H1 (cell line): ENCODE measurements at regions not wholly inside any gene's neighbourhood (a gene's known extent, or its start where the extent isn't known, plus 50 kb on each side); places are given as distances from the start of the nearest gene placed in this dataset.

Experiments used
- CTCF ChIA-PET: fragments of 300-600 bp; sonication (Branson Sonifier 250); formaldehyde crosslinking; loops from one replicate; lab custom pipeline; 2021; ENCODE audit not compliant: partially characterized antibody; lab: Charles Lee
- POLR2A ChIA-PET: fragments of 300-600 bp; sonication (Branson Sonifier 250); formaldehyde crosslinking; loops from one replicate; lab custom pipeline; 2021; ENCODE audit warnings: inconsistent platforms; ENCODE audit not compliant: partially characterized antibody; lab: Charles Lee
- DNase-seq, 2 experiments: peaks; one replicate each; pipeline versions ENCODE4 v3.0.0 to v3.0.0-alpha.2; 2010 to 2022; ENCODE audit warnings: low spot score in 2 of 2, low read depth in 1 of 2, mixed read lengths in 1 of 2
- FAIRE-seq: peaks from 2 replicates; lab custom pipeline; 2011; peaks lifted over from hg19 to GRCh38; lab: Jason Lieb, UNC
- H2AFZ ChIP-seq: 2 replicates; pipeline ENCODE4 v1.8.1; 2012; ENCODE audit warnings: low read length, inconsistent platforms
- H2AK5ac ChIP-seq: 2 replicates; pipeline ENCODE4 v1.6.1; 2013; ENCODE audit warnings: low read depth, low read length
- H2BK120ac ChIP-seq: replicated peaks from 2 replicates; pipeline ENCODE3; 2013; ENCODE audit warnings: low read depth, low read length, inconsistent platforms
- H2BK12ac ChIP-seq: 2 replicates; pipeline ENCODE4 v1.6.1; 2013; ENCODE audit warnings: low read depth, low read length
- H2BK15ac ChIP-seq: 2 replicates; pipeline ENCODE4 v1.6.1; 2013; ENCODE audit warnings: low read length
- H2BK20ac ChIP-seq: 2 replicates; pipeline ENCODE4 v1.6.1; 2013; ENCODE audit warnings: low read length
- H2BK5ac ChIP-seq: 2 replicates; pipeline ENCODE4 v1.6.1; 2013; ENCODE audit warnings: low read depth, low read length
- H3K14ac ChIP-seq: 2 replicates; pipeline ENCODE4 v1.6.1; 2013; ENCODE audit warnings: inconsistent platforms; ENCODE audit not compliant: insufficient read length
- H3K18ac ChIP-seq: 2 replicates; pipeline ENCODE4 v1.6.1; 2013; ENCODE audit warnings: low read length; ENCODE audit errors: extremely low read depth
- H3K23ac ChIP-seq: 2 replicates; pipeline ENCODE4 v1.6.1; 2013; ENCODE audit warnings: inconsistent platforms; ENCODE audit not compliant: insufficient read length
- H3K23me2 ChIP-seq: 2 replicates; pipeline ENCODE4 v1.6.1; 2013; ENCODE audit warnings: low read depth, low read length
- H3K27ac ChIP-seq: 2 replicates; pipeline ENCODE4 v1.6.1; 2011; ENCODE audit warnings: low read depth, low read length, inconsistent platforms
- H3K27me3 ChIP-seq, 4 experiments: replicated peaks in 1 of 4; 1 replicate in 1 of 4; 2 replicates in 3 of 4; pipeline versions ENCODE4 v1.6.1 to v1.8.1; 2011 to 2013; ENCODE audit warnings: low read length in 3 of 4, mild to moderate bottlenecking in 3 of 4, inconsistent platforms in 2 of 4, mixed read lengths in 2 of 4, moderate library complexity in 1 of 4; ENCODE audit not compliant: control insufficient read depth in 3 of 4, insufficient read depth in 3 of 4; ENCODE audit errors: extremely low read depth in 1 of 4
- H3K36me3 ChIP-seq, 4 experiments: 2 replicates each; pipeline versions ENCODE4 v1.6.1 to v1.8.1; 2011 to 2013; ENCODE audit warnings: mild to moderate bottlenecking in 4 of 4, low read length in 3 of 4, moderate library complexity in 2 of 4, control low read depth in 1 of 4, inconsistent platforms in 1 of 4; ENCODE audit not compliant: insufficient read depth in 4 of 4, control insufficient read depth in 2 of 4
- H3K4ac ChIP-seq: replicated peaks from 2 replicates; pipeline ENCODE3; 2013; ENCODE audit warnings: low read length, low read depth, mixed read lengths, inconsistent platforms; ENCODE audit not compliant: insufficient read length
- H3K4me1 ChIP-seq, 4 experiments: replicated peaks in 1 of 4; 1 replicate in 1 of 4; 2 replicates in 3 of 4; pipeline versions ENCODE4 v1.6.1 to v1.8.1; 2011 to 2013; ENCODE audit warnings: low read length in 3 of 4, inconsistent platforms in 2 of 4, mixed read lengths in 1 of 4; ENCODE audit not compliant: insufficient read depth in 4 of 4, control insufficient read depth in 3 of 4
- H3K4me2 ChIP-seq, 2 experiments: 2 replicates each; pipeline versions ENCODE4 v1.6.1 to v1.8.1; 2011 to 2013; ENCODE audit warnings: low read depth in 2 of 2, low read length in 2 of 2, control low read depth in 1 of 2, inconsistent platforms in 1 of 2, mild to moderate bottlenecking in 1 of 2; ENCODE audit not compliant: insufficient read depth in 1 of 2
- H3K4me3 ChIP-seq, 4 experiments: fragments of 200-600, 300-600 bp in 1 of 4; sonication (generic), shearing (Covaris generic), sonication (Bioruptor Twin) in 1 of 4; 2 replicates each; pipeline versions ENCODE4 v1.5.1 to v1.8.1; 2011 to 2016; ENCODE audit warnings: low read length in 4 of 4, low read depth in 3 of 4, control low read depth in 2 of 4, inconsistent platforms in 2 of 4, mild to moderate bottlenecking in 2 of 4, mixed read lengths in 1 of 4, moderate library complexity in 1 of 4; ENCODE audit not compliant: insufficient read depth in 2 of 4; ENCODE audit errors: extremely low read depth in 1 of 4
- H3K56ac ChIP-seq: replicated peaks from 2 replicates; pipeline ENCODE3; 2013; ENCODE audit warnings: low read depth, mild to moderate bottlenecking, mixed read lengths, low read length, inconsistent platforms; ENCODE audit not compliant: insufficient read length
- H3K79me1 ChIP-seq: 2 replicates; pipeline ENCODE4 v1.6.1; 2013; ENCODE audit warnings: low read depth, low read length, control low read depth
- H3K79me2 ChIP-seq, 2 experiments: 2 replicates each; pipeline versions ENCODE4 v1.6.1 to v1.8.1; 2012 to 2013; ENCODE audit warnings: low read length in 2 of 2, mild to moderate bottlenecking in 2 of 2, inconsistent platforms in 1 of 2; ENCODE audit not compliant: insufficient read depth in 2 of 2, control insufficient read depth in 1 of 2
- H3K9ac ChIP-seq, 4 experiments: replicated peaks in 1 of 4; 1 replicate in 1 of 4; 2 replicates in 3 of 4; pipeline versions ENCODE4 v1.6.1 to v1.8.1; 2011 to 2013; ENCODE audit warnings: low read depth in 3 of 4, low read length in 3 of 4, control low read depth in 2 of 4, mild to moderate bottlenecking in 2 of 4, moderate library complexity in 2 of 4, inconsistent platforms in 1 of 4; ENCODE audit errors: extremely low read depth in 1 of 4
- H3K9me3 ChIP-seq, 2 experiments: 2 replicates each; pipeline versions ENCODE4 v1.6.1 to v1.8.1; 2012 to 2013; ENCODE audit warnings: mild to moderate bottlenecking in 2 of 2, moderate library complexity in 2 of 2, control low read depth in 1 of 2, inconsistent platforms in 1 of 2, low read depth in 1 of 2, low read length in 1 of 2, mixed read lengths in 1 of 2; ENCODE audit not compliant: insufficient read depth in 2 of 2
- H4K20me1 ChIP-seq, 2 experiments: replicated peaks in 1 of 2; 2 replicates each; pipeline versions ENCODE3 to v1.8.1; 2011 to 2013; ENCODE audit warnings: inconsistent platforms in 2 of 2, low read length in 2 of 2, mild to moderate bottlenecking in 1 of 2; ENCODE audit not compliant: insufficient read depth in 2 of 2, control insufficient read depth in 1 of 2
- H4K5ac ChIP-seq: 2 replicates; pipeline ENCODE4 v1.6.1; 2013; ENCODE audit warnings: low read length, low read depth, mixed read lengths, inconsistent platforms; ENCODE audit not compliant: insufficient read length
- H4K8ac ChIP-seq: 2 replicates; pipeline ENCODE4 v1.8.0; 2013; ENCODE audit warnings: mild to moderate bottlenecking, moderate library complexity, low read length, inconsistent platforms; ENCODE audit not compliant: insufficient read depth; ENCODE audit errors: extremely low read depth
- H4K91ac ChIP-seq: replicated peaks from 2 replicates; pipeline ENCODE3; 2013; ENCODE audit warnings: low read length, mixed read lengths, inconsistent platforms; ENCODE audit not compliant: insufficient read length
- CBX8 ChIP-seq: fragments of 300-800, 300-1000 bp; sonication (generic); IDR thresholded peaks from 2 replicates; pipeline ENCODE4 v1.7.1; 2016; ENCODE audit warnings: low read depth, low read length, borderline replicate concordance
- CHD2 ChIP-seq: IDR thresholded peaks from 2 replicates; pipeline ENCODE4 v1.6.1; 2012; ENCODE audit warnings: low read length, improper control_type of control experiment
- EGR1 ChIP-seq: IDR thresholded peaks from 2 replicates; pipeline ENCODE4 v1.6.1; 2011; ENCODE audit warnings: low read depth, low read length, borderline replicate concordance
- EP300 ChIP-seq, 2 experiments: IDR thresholded peaks; 1 replicate in 1 of 2; 2 replicates in 1 of 2; pipeline ENCODE4 v1.6.1; 2011 to 2012; ENCODE audit warnings: low read depth in 2 of 2, low read length in 2 of 2, mild to moderate bottlenecking in 2 of 2, borderline replicate concordance in 1 of 2, inconsistent platforms in 1 of 2, moderate library complexity in 1 of 2
- FOSL1 ChIP-seq: IDR thresholded peaks from 2 replicates; pipeline ENCODE4 v1.6.1; 2011; ENCODE audit warnings: mild to moderate bottlenecking, low read depth, low read length, moderate library complexity; ENCODE audit not compliant: insufficient read depth
- GABPA ChIP-seq: IDR thresholded peaks from 2 replicates; pipeline ENCODE4 v1.6.1; 2011; ENCODE audit warnings: mild to moderate bottlenecking, low read length, moderate library complexity, borderline replicate concordance; ENCODE audit not compliant: insufficient read depth
- GTF2F1 ChIP-seq: IDR thresholded peaks from 2 replicates; pipeline ENCODE4 v1.6.1; 2012; ENCODE audit warnings: low read depth, low read length, improper control_type of control experiment, borderline replicate concordance
- KDM1A ChIP-seq: fragments of 200-600, 300-600 bp; sonication (generic); IDR thresholded peaks from 2 replicates; pipeline ENCODE4 v1.7.1; 2016; ENCODE audit warnings: mild to moderate bottlenecking, low read length, borderline replicate concordance
- NRF1 ChIP-seq: IDR thresholded peaks from 2 replicates; pipeline ENCODE4 v1.6.1; 2011; ENCODE audit warnings: mild to moderate bottlenecking, low read depth, low read length, improper control_type of control experiment
- RBBP5 ChIP-seq: IDR thresholded peaks from 2 replicates; pipeline ENCODE4 v1.7.1; 2012; ENCODE audit warnings: low read depth, mild to moderate bottlenecking, inconsistent platforms, low read length, moderate library complexity, borderline replicate concordance
- RNF2 ChIP-seq: fragments of 200-900, 300-1000 bp; sonication (generic); IDR thresholded peaks from 2 replicates; pipeline ENCODE4 v1.7.1; 2016; ENCODE audit warnings: borderline replicate concordance, low read depth, mild to moderate bottlenecking, antibody characterized with exemption, low read length; ENCODE audit not compliant: poor library complexity, severe bottlenecking; ENCODE audit errors: missing control alignments
- SIRT6 ChIP-seq: IDR thresholded peaks from one replicate; pipeline ENCODE4 v1.7.1; 2012; ENCODE audit warnings: low read length, inconsistent platforms
- SP1 ChIP-seq: IDR thresholded peaks from 2 replicates; pipeline ENCODE4 v1.6.1; 2011; ENCODE audit warnings: low read depth, low read length
- SUZ12 ChIP-seq: fragments of 200-600 bp; sonication (generic); IDR thresholded peaks from 2 replicates; pipeline ENCODE4 v1.6.1; 2012; ENCODE audit warnings: mild to moderate bottlenecking, inconsistent platforms, low read length, moderate library complexity, mixed read lengths
- YY1 ChIP-seq: IDR thresholded peaks from 2 replicates; pipeline ENCODE4 v1.6.1; 2011; ENCODE audit warnings: low read depth, mild to moderate bottlenecking, low read length
- WGBS, 2 experiments: shearing (Covaris generic) in 1 of 2; methylation state at CpG; one replicate each; pipeline versions ENCODE4 v1.1.6 to v1.1.7; 2013 to 2015; ENCODE audit warnings: low lambda C conversion rate in 2 of 2, mixed read lengths in 2 of 2, inconsistent platforms in 1 of 2, low coverage in 1 of 2, missing lambda C conversion rate in 1 of 2; ENCODE audit not compliant: insufficient replicate concordance in 2 of 2, insufficient coverage in 1 of 2, insufficient read length in 1 of 2; ENCODE audit errors: extremely low coverage in 1 of 2, missing lambda C conversion rate in 1 of 2; 5-methylcytosine and 5-hydroxymethylcytosine counted together

DNA sequence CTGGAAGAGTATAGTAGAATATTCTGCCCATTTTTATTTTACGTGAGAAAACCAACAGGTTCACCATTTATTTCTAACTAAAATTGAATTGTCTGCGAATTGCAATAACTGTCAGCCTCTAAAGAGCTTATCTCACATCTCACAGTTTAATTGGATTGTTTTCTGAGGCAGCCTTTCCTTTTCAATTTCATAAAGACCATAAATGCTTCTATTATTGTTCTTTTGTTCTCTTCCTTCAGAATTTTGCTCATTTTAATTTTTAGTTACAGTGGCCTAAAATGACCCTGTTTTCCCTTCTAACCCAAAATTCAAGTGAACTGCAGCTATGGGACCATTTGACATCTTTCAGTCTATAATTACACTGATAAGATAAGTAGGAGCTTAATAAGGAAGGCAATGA lies 147.6 kb downstream of the KLHL28 start:
- 81% methylated on average over 2 of the region's 2 CpGs; no CpG with 5 or more reads in 1 of the 2 experiments for WGBS, 2 experiments
- Histone ChIP-seq H3K36me3 (no peaks in the 10 kb centered on the region), H4K91ac (no peak overlapping the region), H3K9me3 (no peaks in the 10 kb centered on the region), H3K27ac (no peak overlapping the region), H4K8ac (no peak overlapping the region), H4K5ac (no peak overlapping the region), H3K27me3 (no peaks in the 10 kb centered on the region), H3K4me3 (no peak overlapping the region), H3K79me2 (no peaks in the 10 kb centered on the region), H4K20me1 (no peaks in the 10 kb centered on the region), H3K23me2 (no peaks in the 10 kb centered on the region), H3K4ac (no peak overlapping the region), H3K14ac (no peak overlapping the region), H2AFZ (no peak overlapping the region), H2BK5ac (no peak overlapping the region), H2BK120ac (no peak overlapping the region), H3K9ac (no peak overlapping the region), H3K79me1 (no peaks in the 10 kb centered on the region), H2BK15ac (no peak overlapping the region), H3K18ac (no peak overlapping the region), H2AK5ac (no peak overlapping the region), H3K56ac (no peak overlapping the region), H2BK20ac (no peak overlapping the region), H3K4me1 (no peaks in the 10 kb centered on the region; a peak in 1 of 7 replicates), H3K4me2 (no peak overlapping the region), H2BK12ac (no peak overlapping the region), H3K23ac (no peak overlapping the region)
- ChIA-PET CTCF (interaction anchor here (0.6 to 1.1 kb wide), 3 partner anchors 24 to 136 kb away, joined by 3 to 4 read pairs (median 3); no protein-coding TSS in a partner anchor), POLR2A (no interaction called here)
- DNase-seq (no peak), FAIRE-seq (no peak)
- no peak for TF ChIP-seq RNF2
- TF ChIP-seq EGR1, result no peak
- TF ChIP-seq EP300 (IDR thresholded peaks at IDR 0.05; ENCODE audit: borderline replicate concordance in 1 of 2, low read depth in 2 of 2, low read length in 2 of 2), result no peak
- no peak for TF ChIP-seq GABPA
- TF ChIP-seq SIRT6, result no peak
- no peak for TF ChIP-seq RBBP5
- TF ChIP-seq YY1, result no peak
- no peak for TF ChIP-seq SP1
- no peak for TF ChIP-seq SUZ12
- no peak for TF ChIP-seq GTF2F1
- TF ChIP-seq FOSL1, result no peak
- no peak for TF ChIP-seq CBX8
- no peak for TF ChIP-seq KDM1A
- TF ChIP-seq NRF1, result no peak
- TF ChIP-seq CHD2, result no peak
